ENCODE measurements at regions not wholly inside any gene's neighbourhood (a gene's known extent, or its start where the extent isn't known, plus 50 kb on each side); places are given as distances from the start of the nearest gene placed in this dataset.

- TF ChIP-seq EZH2 (IDR thresholded peaks at IDR 0.05; ENCODE audit: insufficient read depth, poor library complexity, severe bottlenecking) (no peak), EZH2phosphoT487 (IDR thresholded peaks at IDR 0.05; ENCODE audit: insufficient read depth, low read depth) (no peak)
Observed at GRCh38 chr9:13823026-13823425, 490.9 kb downstream of the NFIB start.

Data from GM23248 (cell line).